ENCODE measurements at regions not wholly inside any gene's neighbourhood (a gene's known extent, or its start where the extent isn't known, plus 50 kb on each side); places are given as distances from the start of the nearest gene placed in this dataset.

GRCh38 chr2:242027676-242028450 lies 158.3 kb downstream of the RTP5 start:
- Histone ChIP-seq H4K8ac (replicated peaks; ENCODE audit: insufficient read length, low read depth, low read length) (no peak overlapping the region), H4K20me1 (ENCODE audit: control insufficient read depth, insufficient read depth, insufficient read length) (no peaks in the 10 kb centered on the region), H3K18ac (ENCODE audit: insufficient read length, low read depth, low read length) (no peak overlapping the region), H3K9me3 (ENCODE audit: control insufficient read depth, low read depth, low read length) (no peaks in the 10 kb centered on the region), H3K79me1 (ENCODE audit: insufficient read depth, low read depth, low read length, poor library complexity, severe bottlenecking) (no peaks in the 10 kb centered on the region), H3K56ac (ENCODE audit: insufficient read length, low read depth, low read length) (no peak overlapping the region), H2BK15ac (ENCODE audit: low read depth, low read length) (no peak overlapping the region), H3K27me3 (ENCODE audit: insufficient read depth, low read length) (no peaks in the 10 kb centered on the region), H3K79me2 (ENCODE audit: insufficient read depth, low read length) (no peaks in the 10 kb centered on the region), H2BK12ac (ENCODE audit: insufficient read length, low read depth, low read length) (no peak overlapping the region), H3K23me2 (ENCODE audit: insufficient read length, low read depth, low read length, poor library complexity, severe bottlenecking) (no peaks in the 10 kb centered on the region), H3K14ac (ENCODE audit: insufficient read depth, low read length) (no peak overlapping the region), H4K5ac (ENCODE audit: insufficient read length, low read depth, low read length) (no peak overlapping the region), H2BK120ac (ENCODE audit: low read depth, low read length, poor library complexity, severe bottlenecking) (no peak overlapping the region), H3T11ph (ENCODE audit: low read length) (no peak overlapping the region), H2BK20ac (ENCODE audit: low read depth, low read length, poor library complexity, severe bottlenecking) (no peak overlapping the region), H3K23ac (ENCODE audit: insufficient read length, low read depth, low read length) (no peak overlapping the region), H3K4me1 (ENCODE audit: insufficient read depth, low read length) (no peaks in the 10 kb centered on the region), H2AK5ac (ENCODE audit: insufficient read length, low read length) (no peak overlapping the region), H2AFZ (ENCODE audit: low read length) (no peak overlapping the region), H4K91ac (ENCODE audit: insufficient read length, low read depth, low read length) (no peak overlapping the region), H3K4ac (ENCODE audit: low read depth, low read length) (no peak overlapping the region), H3K27ac (ENCODE audit: insufficient read length, low read depth, low read length) (no peak overlapping the region), H3K4me2 (ENCODE audit: insufficient read depth, insufficient read length, low read length) (no peak overlapping the region), H3K9ac (ENCODE audit: extremely low read depth, insufficient read length, low read length) (no peak overlapping the region), H2BK5ac (ENCODE audit: insufficient read length, low read length) (no peak overlapping the region)
- peak; percentile 14 for DNase-seq
- H3K9me3 Mint-ChIP-seq = peaks cover 19 to 20% of the 10 kb centered on the region in 2 experiments
- H3K4me3 Mint-ChIP-seq = no peak overlapping the region
- no peak for TF ChIP-seq CTCF (conservative IDR thresholded peaks at IDR 0.05)
- peaks cover 7 to 10% of the 10 kb centered on the region in 2 experiments for H3K4me1 Mint-ChIP-seq
- peaks cover 2 to 15% (median 3%) of the 10 kb centered on the region in 3 experiments; a peak in 3 of 7 replicates for H3K36me3 Mint-ChIP-seq (ENCODE audit: insufficient read depth in 1 of 3, low read depth in 3 of 3)
- H3K27me3 Mint-ChIP-seq (ENCODE audit: low read depth) = peaks cover 96% of the 10 kb centered on the region
- WGBS (ENCODE audit: extremely low coverage, insufficient read length, low lambda C conversion rate) = no CpG with 5 or more reads among the region's 24 CpGs
- no peak overlapping the region for H3K27ac Mint-ChIP-seq
